GM12878 (cell line): ENCODE measurements at regions not wholly inside any gene's neighbourhood (a gene's known extent, or its start where the extent isn't known, plus 50 kb on each side); places are given as distances from the start of the nearest gene placed in this dataset.

ENCODE experiments used
- ATAC-seq: fragments of 200-7000 bp; cut with Tn5 transposase; 3 replicates; pipeline ENCODE4 v1.9.1; 2020; ENCODE audit warnings: mild to moderate bottlenecking, moderate library complexity
- BruUV-seq: library from RNA; stranded (reverse); fragments of 400-500 nt; replicated peaks from 2 replicates; lab custom pipeline; 2021; lab: Mats Ljungman, UMichigan
- CTCF ChIA-PET: fragments of 300-600 bp; sonication (Branson Sonifier 250); formaldehyde crosslinking; extraction: SDS; loops from one replicate; lab custom pipeline; 2021; ENCODE audit warnings: inconsistent platforms; lab: Yijun Ruan, JAX
- POLR2A ChIA-PET: fragments of 350-600 bp; formaldehyde crosslinking; extraction: SDS; loops from one replicate; lab custom pipeline; 2021; ENCODE audit warnings: inconsistent platforms; lab: Charles Lee
- RAD21 ChIA-PET: fragments of 300-600 bp; sonication (Branson Sonifier 250); formaldehyde crosslinking; loops from one replicate; lab custom pipeline; 2023; ENCODE audit warnings: antibody characterized with exemption; ENCODE audit not compliant: unreplicated experiment; lab: Charles Lee
- SMC1A ChIA-PET: fragments of 300-600 bp; sonication (Branson Sonifier 250); formaldehyde crosslinking; loops from one replicate; lab custom pipeline; 2023; ENCODE audit not compliant: unreplicated experiment, uncharacterized antibody; lab: Charles Lee
- DNase-seq: peaks from one replicate; pipeline ENCODE4 v3.0.0-alpha.2; 2011; ENCODE audit warnings: low read depth, low spot score
- FAIRE-seq: peaks from 3 replicates; lab custom pipeline; 2011; peaks lifted over from hg19 to GRCh38; lab: Jason Lieb, UNC
- H2AFZ ChIP-seq: 2 replicates; pipeline ENCODE4 v1.6.0; 2011; ENCODE audit warnings: low read depth, low read length, control low read depth; ENCODE audit not compliant: control insufficient read depth
- H3K27ac ChIP-seq: 2 replicates; pipeline ENCODE4 v1.5.1; 2011; ENCODE audit warnings: control low read depth; ENCODE audit not compliant: control insufficient read depth, insufficient read depth
- H3K27me3 ChIP-seq, 2 experiments: replicated peaks in 1 of 2; 2 replicates each; pipeline versions ENCODE4 v1.6.0 to v1.6.1; 2011; ENCODE audit warnings: low read length in 1 of 2; ENCODE audit not compliant: control insufficient read depth in 2 of 2, insufficient read depth in 2 of 2
- H3K36me3 ChIP-seq, 2 experiments: 2 replicates each; pipeline ENCODE4 v1.5.1; 2011; ENCODE audit warnings: low read length in 1 of 2; ENCODE audit not compliant: control insufficient read depth in 2 of 2, insufficient read depth in 2 of 2
- H3K4me1 ChIP-seq: 2 replicates; pipeline ENCODE4 v1.6.1; 2011; ENCODE audit warnings: mild to moderate bottlenecking, low read length, moderate library complexity, mixed read lengths; ENCODE audit not compliant: control insufficient read depth, insufficient read depth
- H3K4me2 ChIP-seq: 2 replicates; pipeline ENCODE4 v1.6.0; 2011; ENCODE audit warnings: control low read depth; ENCODE audit not compliant: control insufficient read depth, insufficient read depth
- H3K4me3 ChIP-seq: fragments of 200-600 bp; sonication (generic); 2 replicates; pipeline ENCODE4 v1.5.1; 2016
- H3K79me2 ChIP-seq: 2 replicates; pipeline ENCODE4 v1.6.0; 2011; ENCODE audit warnings: low read length; ENCODE audit not compliant: control insufficient read depth, insufficient read depth
- H3K9ac ChIP-seq: 2 replicates; pipeline ENCODE4 v1.8.0; 2011; ENCODE audit warnings: low read length, control low read depth, mixed read lengths; ENCODE audit not compliant: control insufficient read depth, insufficient read depth
- H3K9me3 ChIP-seq: replicated peaks from 3 replicates; pipeline ENCODE4 v1.5.1; 2011; ENCODE audit warnings: mild to moderate bottlenecking, low read length; ENCODE audit not compliant: control insufficient read depth, insufficient read depth
- H4K20me1 ChIP-seq: 2 replicates; pipeline ENCODE4 v1.6.0; 2011; ENCODE audit not compliant: control insufficient read depth, insufficient read depth
- BRCA1 ChIP-seq: IDR thresholded peaks from 2 replicates; pipeline ENCODE4 v1.6.1; 2011; ENCODE audit warnings: low read depth, low read length, improper control_type of control experiment
- EZH2 ChIP-seq: IDR thresholded peaks from 2 replicates; pipeline ENCODE4 v1.6.1; 2012; ENCODE audit warnings: low read depth, mild to moderate bottlenecking, control low read depth, inconsistent platforms, low read length, borderline replicate concordance; ENCODE audit not compliant: control insufficient read depth
- MTA3 ChIP-seq: IDR thresholded peaks from 2 replicates; pipeline ENCODE4 v1.6.1; 2012; ENCODE audit warnings: low read length, inconsistent platforms, borderline replicate concordance
- NR2C2 ChIP-seq: IDR thresholded peaks from 2 replicates; pipeline ENCODE4 v1.6.1; 2011; ENCODE audit warnings: borderline replicate concordance, low read depth; ENCODE audit not compliant: control insufficient read depth, insufficient read length
- POU2F2 ChIP-seq: IDR thresholded peaks from 3 replicates; pipeline ENCODE4 v1.6.1; 2011; ENCODE audit warnings: low read depth, mild to moderate bottlenecking, low read length, borderline replicate concordance
- SP1 ChIP-seq: IDR thresholded peaks from one replicate; pipeline ENCODE4 v1.6.1; 2011; ENCODE audit warnings: low read depth, low read length
- SRF ChIP-seq, 2 experiments: IDR thresholded peaks; 2 replicates each; pipeline ENCODE4 v1.6.1; 2011; ENCODE audit warnings: low read depth in 2 of 2, low read length in 2 of 2, mild to moderate bottlenecking in 1 of 2, moderate library complexity in 1 of 2
- ZNF274 ChIP-seq: IDR thresholded peaks from one replicate; pipeline ENCODE4 v1.8.0; 2011; ENCODE audit not compliant: insufficient read length, insufficient read depth
- WGBS: methylation state at CpG from one replicate; pipeline ENCODE4 v1.1.6; 2016; ENCODE audit warnings: low lambda C conversion rate; ENCODE audit not compliant: insufficient replicate concordance, insufficient coverage; ENCODE audit errors: missing lambda C conversion rate; 5-methylcytosine and 5-hydroxymethylcytosine counted together
- in situ Hi-C: fragments of 300-500 bp; cut with MboI; formaldehyde crosslinking; loops from 9 replicates; pipeline ENCODE4 v1.14.3; 2018; ENCODE audit warnings: mixed read lengths
- intact Hi-C: fragments of 100-400 bp; cut with micrococcal nuclease; formaldehyde crosslinking; loops from one replicate; pipeline ENCODE4 v1.14.2; 2022; ENCODE audit not compliant: unreplicated experiment
- TF ChIP-seq, protein P1 (sequence below): fragments of 450-650 bp; IDR thresholded peaks from 2 replicates; pipeline ENCODE4 v1.6.1; 2017; ENCODE audit warnings: mild to moderate bottlenecking, moderate library complexity
- TF ChIP-seq, protein P2 (sequence below): fragments of 450-650 bp; formaldehyde crosslinking; IDR thresholded peaks from 2 replicates; pipeline ENCODE4 v1.4.0; 2020; ENCODE audit warnings: mild to moderate bottlenecking, moderate library complexity

DNA sequence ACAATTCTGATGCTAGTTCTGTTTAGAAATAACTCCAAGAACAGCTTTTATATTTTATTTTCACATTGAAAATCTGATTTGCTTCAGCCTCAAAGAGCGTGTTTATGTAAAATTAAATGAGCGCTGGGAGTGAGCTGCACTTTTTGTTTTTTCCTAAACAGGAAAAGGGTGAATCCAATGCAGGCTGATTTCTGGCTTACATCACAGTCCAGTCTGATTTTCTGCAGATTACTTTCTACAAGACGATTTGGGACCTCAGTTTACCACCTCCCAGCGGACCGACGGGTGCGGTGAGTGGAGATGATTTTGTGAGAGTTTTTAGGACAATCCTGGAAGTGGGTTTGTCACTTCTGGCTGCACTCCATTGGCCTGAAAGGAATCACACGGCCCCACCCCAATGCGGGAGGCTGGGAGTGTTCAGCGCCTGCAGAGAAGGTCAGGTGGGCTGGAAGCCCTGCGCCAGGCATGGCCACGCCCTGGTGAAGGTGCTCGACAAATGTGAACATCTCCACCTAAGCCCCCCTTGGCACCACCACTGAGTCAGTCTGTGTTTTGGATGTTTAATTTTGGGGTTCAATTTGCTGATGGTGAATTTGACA, 90.1 kb downstream of the ANKRD10 start:
- H3K9ac ChIP-seq: no peak overlapping the region
- no peak for FAIRE-seq
- TF ChIP-seq ZNF274 (no peak), BRCA1 (no peak), POU2F2 (no peak), SRF (IDR thresholded peaks at IDR 0.05; ENCODE audit: low read depth in 2 of 2, low read length in 2 of 2) (no peak), SP1 (no peak), NR2C2 (no peak), EZH2 (no peak), MTA3 (no peak)
- TF ChIP-seq, protein P1, sequence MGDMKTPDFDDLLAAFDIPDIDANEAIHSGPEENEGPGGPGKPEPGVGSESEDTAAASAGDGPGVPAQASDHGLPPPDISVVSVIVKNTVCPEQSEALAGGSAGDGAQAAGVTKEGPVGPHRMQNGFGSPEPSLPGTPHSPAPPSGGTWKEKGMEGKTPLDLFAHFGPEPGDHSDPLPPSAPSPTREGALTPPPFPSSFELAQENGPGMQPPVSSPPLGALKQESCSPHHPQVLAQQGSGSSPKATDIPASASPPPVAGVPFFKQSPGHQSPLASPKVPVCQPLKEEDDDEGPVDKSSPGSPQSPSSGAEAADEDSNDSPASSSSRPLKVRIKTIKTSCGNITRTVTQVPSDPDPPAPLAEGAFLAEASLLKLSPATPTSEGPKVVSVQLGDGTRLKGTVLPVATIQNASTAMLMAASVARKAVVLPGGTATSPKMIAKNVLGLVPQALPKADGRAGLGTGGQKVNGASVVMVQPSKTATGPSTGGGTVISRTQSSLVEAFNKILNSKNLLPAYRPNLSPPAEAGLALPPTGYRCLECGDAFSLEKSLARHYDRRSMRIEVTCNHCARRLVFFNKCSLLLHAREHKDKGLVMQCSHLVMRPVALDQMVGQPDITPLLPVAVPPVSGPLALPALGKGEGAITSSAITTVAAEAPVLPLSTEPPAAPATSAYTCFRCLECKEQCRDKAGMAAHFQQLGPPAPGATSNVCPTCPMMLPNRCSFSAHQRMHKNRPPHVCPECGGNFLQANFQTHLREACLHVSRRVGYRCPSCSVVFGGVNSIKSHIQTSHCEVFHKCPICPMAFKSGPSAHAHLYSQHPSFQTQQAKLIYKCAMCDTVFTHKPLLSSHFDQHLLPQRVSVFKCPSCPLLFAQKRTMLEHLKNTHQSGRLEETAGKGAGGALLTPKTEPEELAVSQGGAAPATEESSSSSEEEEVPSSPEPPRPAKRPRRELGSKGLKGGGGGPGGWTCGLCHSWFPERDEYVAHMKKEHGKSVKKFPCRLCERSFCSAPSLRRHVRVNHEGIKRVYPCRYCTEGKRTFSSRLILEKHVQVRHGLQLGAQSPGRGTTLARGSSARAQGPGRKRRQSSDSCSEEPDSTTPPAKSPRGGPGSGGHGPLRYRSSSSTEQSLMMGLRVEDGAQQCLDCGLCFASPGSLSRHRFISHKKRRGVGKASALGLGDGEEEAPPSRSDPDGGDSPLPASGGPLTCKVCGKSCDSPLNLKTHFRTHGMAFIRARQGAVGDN: no peak
- TF ChIP-seq, protein P2, sequence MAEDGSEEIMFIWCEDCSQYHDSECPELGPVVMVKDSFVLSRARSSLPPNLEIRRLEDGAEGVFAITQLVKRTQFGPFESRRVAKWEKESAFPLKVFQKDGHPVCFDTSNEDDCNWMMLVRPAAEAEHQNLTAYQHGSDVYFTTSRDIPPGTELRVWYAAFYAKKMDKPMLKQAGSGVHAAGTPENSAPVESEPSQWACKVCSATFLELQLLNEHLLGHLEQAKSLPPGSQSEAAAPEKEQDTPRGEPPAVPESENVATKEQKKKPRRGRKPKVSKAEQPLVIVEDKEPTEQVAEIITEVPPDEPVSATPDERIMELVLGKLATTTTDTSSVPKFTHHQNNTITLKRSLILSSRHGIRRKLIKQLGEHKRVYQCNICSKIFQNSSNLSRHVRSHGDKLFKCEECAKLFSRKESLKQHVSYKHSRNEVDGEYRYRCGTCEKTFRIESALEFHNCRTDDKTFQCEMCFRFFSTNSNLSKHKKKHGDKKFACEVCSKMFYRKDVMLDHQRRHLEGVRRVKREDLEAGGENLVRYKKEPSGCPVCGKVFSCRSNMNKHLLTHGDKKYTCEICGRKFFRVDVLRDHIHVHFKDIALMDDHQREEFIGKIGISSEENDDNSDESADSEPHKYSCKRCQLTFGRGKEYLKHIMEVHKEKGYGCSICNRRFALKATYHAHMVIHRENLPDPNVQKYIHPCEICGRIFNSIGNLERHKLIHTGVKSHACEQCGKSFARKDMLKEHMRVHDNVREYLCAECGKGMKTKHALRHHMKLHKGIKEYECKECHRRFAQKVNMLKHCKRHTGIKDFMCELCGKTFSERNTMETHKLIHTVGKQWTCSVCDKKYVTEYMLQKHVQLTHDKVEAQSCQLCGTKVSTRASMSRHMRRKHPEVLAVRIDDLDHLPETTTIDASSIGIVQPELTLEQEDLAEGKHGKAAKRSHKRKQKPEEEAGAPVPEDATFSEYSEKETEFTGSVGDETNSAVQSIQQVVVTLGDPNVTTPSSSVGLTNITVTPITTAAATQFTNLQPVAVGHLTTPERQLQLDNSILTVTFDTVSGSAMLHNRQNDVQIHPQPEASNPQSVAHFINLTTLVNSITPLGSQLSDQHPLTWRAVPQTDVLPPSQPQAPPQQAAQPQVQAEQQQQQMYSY (CRISPR knock-in tag): no peak
- TF ChIP-seq, all 136 proteins: peak for 0
- ChIA-PET POLR2A (no interaction called here), CTCF (interaction anchor here (0.5 to 1.7 kb wide), 2 partner anchors 231 to 255 kb away, joined by 3 to 4 read pairs; no protein-coding TSS in a partner anchor), RAD21 (no interaction called here), SMC1A (no interaction called here)
- no peak for DNase-seq
- H3K4me3 ChIP-seq: no peak overlapping the region
- no peaks in the 10 kb centered on the region for H3K9me3 ChIP-seq
- no peaks in the 10 kb centered on the region for H3K4me1 ChIP-seq
- H3K79me2 ChIP-seq: no peaks in the 10 kb centered on the region
- in situ Hi-C loops (no loop called here), intact Hi-C loops (no loop called here)
- no peak for ATAC-seq
- 73% methylated on average over 13 of the region's 13 CpGs for WGBS
- no TSS peak for BruUV-seq
- H3K4me2 ChIP-seq: no peak overlapping the region
- H4K20me1 ChIP-seq: no peaks in the 10 kb centered on the region
- H3K27me3 ChIP-seq: no peaks in the 10 kb centered on the region
- H3K36me3 ChIP-seq: no peaks in the 10 kb centered on the region
- H3K27ac ChIP-seq: no peak overlapping the region
- H2AFZ ChIP-seq: no peak overlapping the region
